C4-2B (cell line): ENCODE measurements at regions not wholly inside any gene's neighbourhood (a gene's known extent, or its start where the extent isn't known, plus 50 kb on each side); places are given as distances from the start of the nearest gene placed in this dataset.

Experiments used
- ZFX ChIP-seq: fragments of 450-650 bp; IDR thresholded peaks from 2 replicates; pipeline ENCODE4 v1.6.1; 2017
- TF ChIP-seq, protein P1 (sequence below): fragments of 450-650 bp; conservative IDR thresholded peaks from 2 replicates; pipeline ENCODE4 v1.5.1; 2017; ENCODE audit warnings: mild to moderate bottlenecking

- TF ChIP-seq, protein P1, sequence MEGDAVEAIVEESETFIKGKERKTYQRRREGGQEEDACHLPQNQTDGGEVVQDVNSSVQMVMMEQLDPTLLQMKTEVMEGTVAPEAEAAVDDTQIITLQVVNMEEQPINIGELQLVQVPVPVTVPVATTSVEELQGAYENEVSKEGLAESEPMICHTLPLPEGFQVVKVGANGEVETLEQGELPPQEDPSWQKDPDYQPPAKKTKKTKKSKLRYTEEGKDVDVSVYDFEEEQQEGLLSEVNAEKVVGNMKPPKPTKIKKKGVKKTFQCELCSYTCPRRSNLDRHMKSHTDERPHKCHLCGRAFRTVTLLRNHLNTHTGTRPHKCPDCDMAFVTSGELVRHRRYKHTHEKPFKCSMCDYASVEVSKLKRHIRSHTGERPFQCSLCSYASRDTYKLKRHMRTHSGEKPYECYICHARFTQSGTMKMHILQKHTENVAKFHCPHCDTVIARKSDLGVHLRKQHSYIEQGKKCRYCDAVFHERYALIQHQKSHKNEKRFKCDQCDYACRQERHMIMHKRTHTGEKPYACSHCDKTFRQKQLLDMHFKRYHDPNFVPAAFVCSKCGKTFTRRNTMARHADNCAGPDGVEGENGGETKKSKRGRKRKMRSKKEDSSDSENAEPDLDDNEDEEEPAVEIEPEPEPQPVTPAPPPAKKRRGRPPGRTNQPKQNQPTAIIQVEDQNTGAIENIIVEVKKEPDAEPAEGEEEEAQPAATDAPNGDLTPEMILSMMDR = no peak
- no peak for TF ChIP-seq ZFX
Measured at GRCh38 chr4:189825466-189825865, 115.2 kb upstream of the FRG1 start.
